Activated CD4-positive, CD25-positive, alpha-beta regulatory T cell treated with anti-CD3 and anti-CD28 coated beads, Interleukin-2, amount 50 U/mL, for 72 hours (primary cell): ENCODE measurements at regions not wholly inside any gene's neighbourhood (a gene's known extent, or its start where the extent isn't known, plus 50 kb on each side); places are given as distances from the start of the nearest gene placed in this dataset.
"Not testable (repeated sequence)": the region's sequence is repeated elsewhere in the genome, so short reads cannot be mapped to it uniquely, and the experiment has no call there.

Source experiments
- DNase-seq: peaks from one replicate; pipeline ENCODE4 v3.0.0; 2021

DNA sequence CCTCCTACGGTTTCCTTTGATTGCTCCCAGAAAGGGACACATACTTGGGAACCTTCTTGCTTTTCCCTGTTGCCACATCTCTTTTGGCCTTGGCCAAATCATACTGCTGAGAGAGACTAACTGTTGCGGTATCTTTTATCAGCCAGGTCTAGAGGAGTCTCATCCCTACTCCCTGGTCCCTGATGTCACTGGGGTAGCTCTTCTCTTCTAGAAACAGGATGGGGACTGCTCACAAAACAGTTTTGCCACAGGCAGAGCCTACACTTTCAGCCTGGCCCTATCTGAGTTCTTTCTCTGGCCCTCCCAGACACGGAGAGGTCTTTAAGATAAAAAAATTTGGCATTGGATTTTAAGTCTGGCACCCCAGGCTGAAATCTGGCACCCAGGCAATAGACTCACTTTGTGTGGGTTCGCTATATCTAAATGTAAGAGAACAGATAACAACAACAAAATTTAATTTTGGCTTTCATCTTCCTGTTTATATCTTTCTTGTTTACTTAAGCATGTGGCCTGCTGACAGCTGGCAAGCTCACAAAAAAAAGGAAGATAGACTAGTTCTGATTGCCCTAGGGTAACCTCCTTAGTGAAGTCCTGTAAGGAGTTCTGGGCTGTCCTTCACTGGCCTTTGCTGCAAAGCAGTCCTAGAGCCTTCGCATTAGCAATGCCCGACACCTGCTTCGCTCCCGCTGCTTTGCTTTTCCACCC lies 228.3 kb upstream of the NPVF start:
- DNase-seq = no peak

GRCh38 chr7:25459057-25459456 lies 230.8 kb upstream of the NPVF start:
- DNase-seq = no peak

- DNase-seq = no peak
These were observed 232.1 kb upstream of the NPVF start for GRCh38 chr7:25460433-25460832.

- no peak for DNase-seq
These were observed 241.4 kb upstream of the NPVF start for GRCh38 chr7:25469669-25470068.

GRCh38 chr7:25476863-25477499 lies 248.7 kb upstream of the NPVF start:
- no peak for DNase-seq

DNA sequence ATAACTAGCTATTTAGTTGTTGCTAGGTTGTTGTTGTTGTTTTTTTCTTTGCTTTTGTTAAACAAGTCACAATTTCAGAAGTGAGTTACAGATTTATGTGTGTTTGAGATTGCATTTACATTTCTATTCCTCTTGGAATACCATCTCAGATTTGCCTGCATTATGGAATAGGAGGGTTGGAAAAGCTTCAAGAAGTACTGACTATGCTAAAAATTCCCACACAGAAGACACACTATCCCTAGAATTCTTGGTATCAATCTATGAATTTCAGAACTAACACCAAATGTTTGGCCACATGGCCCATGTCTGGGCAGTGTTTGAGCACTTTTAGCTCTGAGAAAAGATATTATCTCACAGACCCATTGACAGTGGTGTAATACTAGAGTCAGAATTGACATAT lies 249.9 kb upstream of the NPVF start:
- not testable (repeated sequence) for DNase-seq

DNA sequence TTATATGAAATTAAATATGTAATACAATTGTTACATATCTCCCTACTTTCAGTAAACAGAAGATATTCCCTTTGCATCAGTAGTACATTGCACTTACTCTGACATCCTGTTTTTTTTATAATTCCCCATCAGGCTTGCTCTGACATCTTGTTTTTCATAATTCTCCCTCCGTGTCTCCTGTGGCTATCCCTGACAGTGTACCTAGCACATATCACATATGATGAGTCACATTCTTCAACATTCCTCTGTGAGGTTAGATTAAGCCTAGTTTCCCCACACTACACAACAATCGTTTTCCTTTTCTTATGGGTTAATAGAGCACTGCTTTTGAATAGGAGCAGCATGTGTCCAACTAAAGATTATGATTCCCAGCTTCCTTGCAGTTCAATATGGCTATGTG lies 250.6 kb upstream of the NPVF start:
- no peak for DNase-seq

DNA sequence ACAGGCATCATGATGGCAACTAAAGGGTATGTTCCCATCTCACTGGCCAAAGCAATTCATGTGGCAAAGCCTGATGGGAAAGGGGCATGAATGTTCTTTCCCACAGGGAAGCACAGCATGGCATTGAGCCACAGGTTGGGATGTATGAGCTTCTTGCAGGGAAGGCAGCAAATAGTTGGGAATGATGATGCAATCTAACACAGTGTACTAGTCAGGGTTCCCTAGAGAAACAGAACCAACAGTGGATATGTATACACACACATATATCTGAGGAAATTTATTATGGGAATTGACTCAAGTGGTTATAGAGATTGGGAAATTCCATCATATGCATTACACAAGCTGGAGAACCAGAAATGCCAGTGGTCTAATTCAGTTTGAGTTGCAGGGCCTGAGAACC lies 253.6 kb upstream of the NPVF start:
- no peak for DNase-seq

GRCh38 chr7:25482631-25483030 lies 254.3 kb upstream of the NPVF start:
- DNase-seq = no peak

DNA sequence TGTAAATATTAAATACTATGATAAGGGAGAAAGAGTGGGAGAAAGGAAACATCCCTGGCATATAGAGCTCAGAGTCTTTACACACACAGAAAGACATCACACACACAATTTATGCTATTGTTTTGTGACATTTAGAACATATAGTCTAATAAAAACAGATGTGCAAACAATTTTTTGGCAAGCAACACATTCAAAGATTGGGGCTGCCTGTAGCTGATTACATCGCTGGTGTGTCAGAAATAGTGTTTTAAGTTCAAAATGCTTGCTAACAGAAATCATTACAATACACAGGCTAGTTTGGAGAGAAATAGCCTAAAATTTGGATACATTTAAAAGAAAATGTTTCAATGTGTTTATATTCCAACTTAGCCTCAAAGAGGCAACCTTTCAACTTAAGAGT lies 256.7 kb upstream of the NPVF start:
- no peak for DNase-seq

- no peak for DNase-seq
These were observed 258.4 kb upstream of the NPVF start for GRCh38 chr7:25486656-25487055.

GRCh38 chr7:25493805-25494366 lies 265.6 kb upstream of the NPVF start:
- no peak for DNase-seq

GRCh38 chr7:25494896-25495295 lies 266.6 kb upstream of the NPVF start:
- no peak for DNase-seq

DNA sequence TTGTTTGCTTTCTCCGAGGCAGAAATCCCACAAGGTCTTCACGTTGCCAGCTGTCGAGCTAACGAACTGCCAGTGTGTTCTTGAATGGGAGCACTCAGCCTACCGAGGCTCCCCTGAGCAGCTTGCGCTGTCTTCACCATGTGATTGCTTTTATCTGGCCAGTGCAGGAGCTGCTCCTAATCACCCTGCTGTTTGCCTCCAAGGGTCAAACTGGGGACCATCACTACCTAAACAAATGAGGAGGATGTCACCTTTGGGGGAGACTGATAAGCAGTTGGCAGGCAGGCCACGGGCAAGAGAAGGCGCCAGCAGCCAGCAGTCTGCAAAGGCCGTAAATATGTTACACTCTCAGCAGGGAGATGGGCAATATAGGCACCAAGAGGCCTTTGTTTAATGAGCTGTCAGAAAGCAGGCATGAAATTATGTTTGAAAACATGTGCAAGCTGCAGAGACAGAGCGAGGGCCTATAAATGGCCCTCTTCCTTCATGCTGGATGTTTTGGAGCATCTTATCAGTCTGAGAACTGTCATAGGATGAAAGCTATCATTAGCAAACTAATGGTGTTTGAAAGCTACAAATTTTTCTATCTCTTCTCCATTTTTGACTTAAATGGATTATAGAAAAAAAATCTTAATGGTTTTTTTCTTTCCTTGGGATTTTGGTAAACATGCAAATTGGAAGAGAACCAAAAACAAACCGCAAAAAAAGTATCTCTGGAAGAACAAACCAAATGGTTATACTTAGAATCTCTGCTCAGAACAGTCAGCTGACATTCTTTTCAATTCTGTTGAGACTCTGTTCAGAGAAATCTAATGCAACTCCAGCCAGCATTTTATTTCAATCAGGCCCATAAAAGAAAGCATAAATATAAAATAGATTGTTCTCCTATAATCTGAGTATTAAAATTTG lies 267.3 kb upstream of the NPVF start:
- no peak for DNase-seq

DNA sequence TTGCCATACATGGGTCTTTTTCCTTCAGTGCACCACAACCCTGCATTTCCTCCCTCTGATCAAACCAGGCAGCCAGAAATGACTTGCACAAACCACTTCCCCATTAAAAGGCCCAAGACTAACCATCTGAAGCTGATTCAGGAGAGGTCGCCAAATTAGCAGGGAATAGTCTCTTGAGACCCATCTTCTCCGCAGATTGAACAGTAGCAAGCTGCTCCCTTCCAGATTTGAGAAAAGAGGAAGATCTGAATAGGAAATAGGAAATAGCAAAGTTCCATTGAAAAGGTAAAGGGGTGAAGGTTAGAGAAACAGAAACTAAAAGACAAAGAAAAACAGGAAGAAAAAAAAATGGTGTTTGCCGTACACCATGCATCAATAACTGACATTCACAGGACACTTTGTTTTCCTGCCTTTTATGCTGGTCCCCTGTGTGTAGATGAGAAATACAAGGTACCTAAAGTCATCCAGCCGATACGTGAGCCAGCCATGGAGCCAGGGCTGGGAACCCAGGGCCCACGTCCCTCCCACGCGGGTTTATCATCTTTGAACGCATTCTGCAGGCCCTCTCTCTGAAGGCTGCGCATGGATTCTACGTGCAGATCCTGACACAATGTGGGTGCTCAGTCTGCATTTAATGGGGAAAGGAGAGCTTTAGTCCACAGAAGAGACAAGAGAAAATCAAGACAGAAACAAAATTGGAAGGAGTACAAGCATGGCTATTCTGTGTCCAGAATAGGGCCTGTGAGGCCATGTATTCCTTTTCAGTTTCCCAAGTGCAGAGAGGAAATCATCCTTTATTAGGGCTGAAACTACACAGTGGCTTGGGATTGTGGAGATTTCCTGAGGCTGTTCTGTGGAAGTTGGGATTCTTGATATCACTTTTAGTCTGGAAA lies 268.4 kb upstream of the NPVF start:
- no peak for DNase-seq

DNA sequence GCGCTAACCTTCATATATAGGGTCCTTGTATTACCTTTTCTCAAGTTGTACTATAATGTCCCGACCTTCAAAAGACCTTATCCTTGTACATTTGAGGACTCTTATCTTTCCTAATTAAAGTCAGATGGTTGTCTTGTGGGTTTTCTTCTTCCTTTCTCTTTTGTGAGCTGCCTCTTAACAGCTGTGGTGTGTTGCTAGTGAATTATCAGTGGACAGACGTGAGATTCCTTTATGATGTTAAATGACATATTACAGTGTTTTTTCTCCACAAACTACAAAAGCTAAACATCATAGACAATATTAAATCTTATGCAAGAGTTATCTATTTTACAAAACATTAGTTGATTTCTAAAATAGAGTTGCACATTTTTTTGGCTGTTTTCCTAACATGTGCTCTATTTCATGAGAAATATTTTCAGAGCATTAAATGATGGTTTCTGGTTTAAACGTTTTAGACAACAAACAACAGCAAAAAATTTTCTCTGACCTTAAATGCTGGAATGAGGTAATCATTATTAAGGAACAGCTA lies 272.2 kb upstream of the NPVF start:
- DNase-seq = no peak

DNA sequence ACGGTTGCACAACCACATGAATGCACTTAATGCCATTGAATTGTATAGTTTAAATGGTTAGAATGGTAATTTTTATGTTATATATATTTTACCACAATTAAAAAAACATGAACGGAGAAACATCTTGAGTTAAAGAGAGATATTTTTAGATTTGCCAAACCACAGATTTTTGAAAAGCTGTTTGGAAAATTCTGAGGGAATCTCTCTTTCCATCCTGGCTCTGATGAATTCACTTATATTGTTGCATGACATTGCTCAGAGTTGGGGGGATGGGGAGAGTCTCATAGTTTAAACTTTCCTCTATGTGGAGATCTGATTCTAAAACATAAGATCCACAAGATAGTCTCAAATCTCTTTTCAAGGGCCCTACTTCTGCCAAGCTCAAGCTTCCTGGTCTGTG lies 275.0 kb upstream of the NPVF start:
- DNase-seq = no peak

DNA sequence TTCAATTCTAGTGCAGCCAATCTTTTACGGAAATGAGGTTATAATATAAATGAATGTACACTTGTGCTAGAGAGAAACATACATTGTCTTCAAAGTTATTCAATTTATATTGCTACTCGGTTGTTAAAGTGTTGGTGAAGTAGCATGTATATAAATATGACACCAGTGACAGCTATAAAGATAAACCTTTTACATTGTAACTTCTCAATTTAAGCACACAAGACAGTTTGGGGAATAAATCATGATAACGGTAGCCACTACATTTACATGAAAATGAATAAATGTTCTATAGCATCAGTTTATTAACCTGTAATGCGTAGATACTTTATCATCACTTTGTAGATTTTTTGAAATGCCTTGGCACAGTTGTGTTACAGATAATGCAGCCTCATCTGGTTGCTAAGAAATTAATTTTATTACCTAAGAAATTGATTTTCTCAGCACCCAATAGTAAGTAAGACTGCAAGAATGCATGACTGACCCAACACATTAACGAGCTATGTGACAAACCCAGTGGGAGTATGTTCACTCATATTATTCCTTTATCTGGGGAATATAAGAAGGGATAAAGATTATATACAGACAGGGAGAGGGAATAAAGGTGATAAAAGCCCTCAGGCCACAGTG lies 283.9 kb upstream of the NPVF start:
- DNase-seq = no peak

DNA sequence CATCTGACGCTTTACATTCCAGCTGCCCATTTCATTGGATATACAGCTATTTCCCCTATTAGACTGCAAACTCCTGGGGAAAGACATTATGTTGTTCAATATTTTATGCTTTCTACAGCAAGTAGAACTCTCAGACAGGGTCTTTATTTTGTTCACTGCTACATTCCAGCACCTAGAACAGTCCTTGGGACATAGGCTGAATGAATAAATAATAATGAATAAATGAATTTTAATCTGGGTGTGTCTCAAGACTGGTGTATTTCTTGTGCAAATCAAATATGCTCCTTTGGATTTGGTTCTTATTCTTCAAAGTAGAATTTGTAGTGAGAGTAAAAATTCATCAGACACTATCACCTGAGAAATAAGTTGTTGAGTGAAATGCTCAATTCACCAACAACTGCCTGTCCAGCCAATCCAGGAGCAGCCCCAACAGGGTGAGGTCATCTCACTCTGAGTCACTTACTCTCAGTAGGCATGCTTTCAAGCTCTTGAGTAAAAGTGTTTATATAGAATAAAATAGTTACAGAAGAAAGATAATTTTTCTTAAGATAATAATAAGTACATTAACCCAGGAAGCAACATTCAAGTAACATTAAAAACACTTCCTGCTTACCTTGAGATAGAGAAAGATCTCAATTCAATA lies 287.5 kb upstream of the NPVF start:
- DNase-seq = no peak

DNA sequence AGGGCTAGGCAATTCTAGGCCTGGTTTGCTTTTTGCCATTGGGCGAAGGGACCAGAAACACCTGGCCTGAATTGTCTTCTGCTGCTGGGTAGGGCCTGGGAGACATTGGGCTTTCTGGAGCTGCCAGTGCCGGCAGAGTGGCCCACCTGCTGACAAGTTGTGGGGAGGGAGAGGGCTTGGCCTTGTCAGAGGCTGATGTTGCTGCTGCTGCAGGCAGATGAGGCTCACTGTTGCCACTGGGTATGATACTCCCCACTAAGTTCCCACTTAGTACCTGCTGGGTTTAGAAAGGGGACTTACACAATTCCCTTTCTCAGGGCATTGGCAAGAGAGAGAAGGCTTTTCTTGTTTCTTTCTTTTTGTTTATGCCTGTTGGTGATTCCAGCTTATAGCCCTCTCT lies 289.6 kb upstream of the NPVF start:
- DNase-seq = no peak

- no peak for DNase-seq
These were observed 291.7 kb upstream of the NPVF start for GRCh38 chr7:25520017-25520416.
